Erythroblast (primary cell): ENCODE measurements at regions not wholly inside any gene's neighbourhood (a gene's known extent, or its start where the extent isn't known, plus 50 kb on each side); places are given as distances from the start of the nearest gene placed in this dataset.
"Not testable (repeated sequence)": the region's sequence is repeated elsewhere in the genome, so short reads cannot be mapped to it uniquely, and the experiment has no call there.

Source experiments
- GATA1 ChIP-seq: IDR thresholded peaks from 2 replicates; pipeline ENCODE4 v1.6.1; 2011; ENCODE audit warnings: low read depth, mild to moderate bottlenecking, control low read depth, low read length, moderate library complexity
- POLR2A ChIP-seq: IDR thresholded peaks from 2 replicates; pipeline ENCODE4 v1.6.1; 2011; ENCODE audit warnings: mild to moderate bottlenecking, low read length

DNA sequence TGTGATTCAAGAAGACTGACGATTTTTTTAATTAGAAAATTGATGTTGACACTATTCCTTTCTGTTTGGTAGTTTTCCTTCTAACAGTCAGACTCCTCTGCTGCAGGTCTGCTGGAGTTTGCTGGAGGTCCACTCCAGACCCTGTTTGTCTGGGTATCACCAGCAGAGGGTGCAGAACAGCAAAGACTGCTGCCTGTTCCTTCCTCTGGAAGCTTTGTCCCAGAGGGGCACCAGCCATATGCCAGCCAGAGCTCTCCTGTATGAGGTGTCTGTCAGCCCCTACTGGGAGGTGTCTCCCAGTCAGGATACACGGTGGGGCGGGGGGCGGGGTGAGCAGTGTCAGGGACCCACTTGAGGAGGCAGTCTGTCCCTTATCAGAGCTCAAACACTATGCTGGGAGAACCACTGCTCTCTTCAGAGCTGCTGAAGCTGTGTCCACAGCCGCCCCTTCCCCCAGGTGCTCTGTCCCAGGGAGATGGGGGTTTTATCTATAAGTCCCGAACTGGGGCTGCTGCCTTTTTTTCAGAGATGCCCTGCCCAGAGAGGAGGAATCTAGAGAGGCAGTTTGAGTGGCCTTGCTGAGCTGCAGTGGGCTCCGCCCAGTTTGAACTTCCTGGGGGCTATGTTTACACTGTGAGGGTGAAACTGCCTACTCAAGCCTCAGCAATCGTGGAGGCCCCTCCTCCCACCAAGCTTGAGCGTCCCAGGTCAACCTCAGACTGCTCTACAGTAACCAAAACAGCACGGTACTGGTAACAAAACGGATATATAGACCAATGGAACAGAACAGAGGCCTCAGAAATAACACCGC lies 1358.1 kb upstream of the CHAC2 start:
- TF ChIP-seq POLR2A, GATA1: not testable (repeated sequence)
